GM12878 (cell line): ENCODE measurements at regions not wholly inside any gene's neighbourhood (a gene's known extent, or its start where the extent isn't known, plus 50 kb on each side); places are given as distances from the start of the nearest gene placed in this dataset.

ENCODE experiments used
- ATAC-seq: fragments of 200-7000 bp; cut with Tn5 transposase; 3 replicates; pipeline ENCODE4 v1.9.1; 2020; ENCODE audit warnings: mild to moderate bottlenecking, moderate library complexity
- BruUV-seq: library from RNA; stranded (reverse); fragments of 400-500 nt; replicated peaks from 2 replicates; lab custom pipeline; 2021; lab: Mats Ljungman, UMichigan
- CTCF ChIA-PET: fragments of 300-600 bp; sonication (Branson Sonifier 250); formaldehyde crosslinking; extraction: SDS; loops from one replicate; lab custom pipeline; 2021; ENCODE audit warnings: inconsistent platforms; lab: Yijun Ruan, JAX
- POLR2A ChIA-PET: fragments of 350-600 bp; formaldehyde crosslinking; extraction: SDS; loops from one replicate; lab custom pipeline; 2021; ENCODE audit warnings: inconsistent platforms; lab: Charles Lee
- RAD21 ChIA-PET: fragments of 300-600 bp; sonication (Branson Sonifier 250); formaldehyde crosslinking; loops from one replicate; lab custom pipeline; 2023; ENCODE audit warnings: antibody characterized with exemption; ENCODE audit not compliant: unreplicated experiment; lab: Charles Lee
- SMC1A ChIA-PET: fragments of 300-600 bp; sonication (Branson Sonifier 250); formaldehyde crosslinking; loops from one replicate; lab custom pipeline; 2023; ENCODE audit not compliant: unreplicated experiment, uncharacterized antibody; lab: Charles Lee
- DNase-seq: peaks from one replicate; pipeline ENCODE4 v3.0.0-alpha.2; 2011; ENCODE audit warnings: low read depth, low spot score
- FAIRE-seq: peaks from 3 replicates; lab custom pipeline; 2011; peaks lifted over from hg19 to GRCh38; lab: Jason Lieb, UNC
- H2AFZ ChIP-seq: 2 replicates; pipeline ENCODE4 v1.6.0; 2011; ENCODE audit warnings: low read depth, low read length, control low read depth; ENCODE audit not compliant: control insufficient read depth
- H3K27ac ChIP-seq: 2 replicates; pipeline ENCODE4 v1.5.1; 2011; ENCODE audit warnings: control low read depth; ENCODE audit not compliant: control insufficient read depth, insufficient read depth
- H3K27me3 ChIP-seq, 2 experiments: replicated peaks in 1 of 2; 2 replicates each; pipeline versions ENCODE4 v1.6.0 to v1.6.1; 2011; ENCODE audit warnings: low read length in 1 of 2; ENCODE audit not compliant: control insufficient read depth in 2 of 2, insufficient read depth in 2 of 2
- H3K36me3 ChIP-seq, 2 experiments: 2 replicates each; pipeline ENCODE4 v1.5.1; 2011; ENCODE audit warnings: low read length in 1 of 2; ENCODE audit not compliant: control insufficient read depth in 2 of 2, insufficient read depth in 2 of 2
- H3K4me1 ChIP-seq: 2 replicates; pipeline ENCODE4 v1.6.1; 2011; ENCODE audit warnings: mild to moderate bottlenecking, low read length, moderate library complexity, mixed read lengths; ENCODE audit not compliant: control insufficient read depth, insufficient read depth
- H3K4me2 ChIP-seq: 2 replicates; pipeline ENCODE4 v1.6.0; 2011; ENCODE audit warnings: control low read depth; ENCODE audit not compliant: control insufficient read depth, insufficient read depth
- H3K4me3 ChIP-seq: fragments of 200-600 bp; sonication (generic); 2 replicates; pipeline ENCODE4 v1.5.1; 2016
- H3K79me2 ChIP-seq: 2 replicates; pipeline ENCODE4 v1.6.0; 2011; ENCODE audit warnings: low read length; ENCODE audit not compliant: control insufficient read depth, insufficient read depth
- H3K9ac ChIP-seq: 2 replicates; pipeline ENCODE4 v1.8.0; 2011; ENCODE audit warnings: low read length, control low read depth, mixed read lengths; ENCODE audit not compliant: control insufficient read depth, insufficient read depth
- H3K9me3 ChIP-seq: replicated peaks from 3 replicates; pipeline ENCODE4 v1.5.1; 2011; ENCODE audit warnings: mild to moderate bottlenecking, low read length; ENCODE audit not compliant: control insufficient read depth, insufficient read depth
- H4K20me1 ChIP-seq: 2 replicates; pipeline ENCODE4 v1.6.0; 2011; ENCODE audit not compliant: control insufficient read depth, insufficient read depth
- CREM ChIP-seq: IDR thresholded peaks from 2 replicates; pipeline ENCODE4 v1.6.1; 2014; ENCODE audit warnings: antibody characterized with exemption, low read depth
- HDAC2 ChIP-seq: fragments of 200-600 bp; sonication (generic); IDR thresholded peaks from 2 replicates; pipeline ENCODE4 v1.6.1; 2017
- SMAD1 ChIP-seq: fragments of 450-650 bp; IDR thresholded peaks from 2 replicates; pipeline ENCODE4 v1.6.1; 2018; ENCODE audit warnings: mild to moderate bottlenecking, low read depth; ENCODE audit not compliant: partially characterized antibody
- SREBF2 ChIP-seq: IDR thresholded peaks from 2 replicates; pipeline ENCODE4 v1.6.1; 2012; ENCODE audit warnings: mild to moderate bottlenecking, low read length
- USF2 ChIP-seq: IDR thresholded peaks from 2 replicates; pipeline ENCODE4 v1.6.1; 2011; ENCODE audit warnings: low read depth, low read length, improper control_type of control experiment, borderline replicate concordance
- WGBS: methylation state at CpG from one replicate; pipeline ENCODE4 v1.1.6; 2016; ENCODE audit warnings: low lambda C conversion rate; ENCODE audit not compliant: insufficient replicate concordance, insufficient coverage; ENCODE audit errors: missing lambda C conversion rate; 5-methylcytosine and 5-hydroxymethylcytosine counted together
- in situ Hi-C: fragments of 300-500 bp; cut with MboI; formaldehyde crosslinking; loops from 9 replicates; pipeline ENCODE4 v1.14.3; 2018; ENCODE audit warnings: mixed read lengths
- intact Hi-C: fragments of 100-400 bp; cut with micrococcal nuclease; formaldehyde crosslinking; loops from one replicate; pipeline ENCODE4 v1.14.2; 2022; ENCODE audit not compliant: unreplicated experiment
- TF ChIP-seq, protein P1 (sequence below): fragments of 450-650 bp; conservative IDR thresholded peaks from 2 replicates; pipeline ENCODE4 v1.6.1; 2017; ENCODE audit warnings: mild to moderate bottlenecking, moderate library complexity

- no peak for ATAC-seq
- Histone ChIP-seq H3K9ac (no peak overlapping the region), H3K4me2 (no peak overlapping the region), H3K27ac (no peak overlapping the region), H3K36me3 (no peaks in the 10 kb centered on the region), H4K20me1 (no peaks in the 10 kb centered on the region), H2AFZ (no peak overlapping the region), H3K27me3 (no peaks in the 10 kb centered on the region; a peak in 2 of 4 replicates), H3K4me1 (no peaks in the 10 kb centered on the region), H3K4me3 (no peak overlapping the region), H3K9me3 (no peaks in the 10 kb centered on the region)
- in situ Hi-C loops = no loop called here
- POLR2A ChIA-PET = no interaction called here
- intact Hi-C loops = no loop called here
- 35% methylated on average over 5 of the region's 5 CpGs for WGBS
- SMC1A ChIA-PET = no interaction called here
- no peak for TF ChIP-seq HDAC2
- TF ChIP-seq SREBF2 = no peak
- TF ChIP-seq SMAD1 = no peak
- TF ChIP-seq CREM = no peak
- no peak for TF ChIP-seq USF2
- TF ChIP-seq, protein P1, sequence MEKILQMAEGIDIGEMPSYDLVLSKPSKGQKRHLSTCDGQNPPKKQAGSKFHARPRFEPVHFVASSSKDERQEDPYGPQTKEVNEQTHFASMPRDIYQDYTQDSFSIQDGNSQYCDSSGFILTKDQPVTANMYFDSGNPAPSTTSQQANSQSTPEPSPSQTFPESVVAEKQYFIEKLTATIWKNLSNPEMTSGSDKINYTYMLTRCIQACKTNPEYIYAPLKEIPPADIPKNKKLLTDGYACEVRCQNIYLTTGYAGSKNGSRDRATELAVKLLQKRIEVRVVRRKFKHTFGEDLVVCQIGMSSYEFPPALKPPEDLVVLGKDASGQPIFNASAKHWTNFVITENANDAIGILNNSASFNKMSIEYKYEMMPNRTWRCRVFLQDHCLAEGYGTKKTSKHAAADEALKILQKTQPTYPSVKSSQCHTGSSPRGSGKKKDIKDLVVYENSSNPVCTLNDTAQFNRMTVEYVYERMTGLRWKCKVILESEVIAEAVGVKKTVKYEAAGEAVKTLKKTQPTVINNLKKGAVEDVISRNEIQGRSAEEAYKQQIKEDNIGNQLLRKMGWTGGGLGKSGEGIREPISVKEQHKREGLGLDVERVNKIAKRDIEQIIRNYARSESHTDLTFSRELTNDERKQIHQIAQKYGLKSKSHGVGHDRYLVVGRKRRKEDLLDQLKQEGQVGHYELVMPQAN = no peak
- TF ChIP-seq, all 136 proteins: peak for 0
- no TSS peak for BruUV-seq
- FAIRE-seq = no peak
- ChIA-PET RAD21 (no interaction called here), CTCF (interaction anchor here (2.4 kb wide), 1 partner anchor 12 kb away, joined by 14 read pairs; no protein-coding TSS in a partner anchor)
- H3K79me2 ChIP-seq = no peaks in the 10 kb centered on the region
- no peak for DNase-seq
These were observed 311.7 kb upstream of the NFE2L3 start for GRCh38 chr7:25840209-25840792.
